ENCODE measurements at regions not wholly inside any gene's neighbourhood (a gene's known extent, or its start where the extent isn't known, plus 50 kb on each side); places are given as distances from the start of the nearest gene placed in this dataset.

Small RNA genes in the stretch of these regions (small RNA-seq; reads per million reads assigned to genes)
- 0 reads per million in 3 experiments for gene RF00019 (ENCODE audit: insufficient read length in 3 of 3, low read depth in 3 of 3, low replicate concordance in 1 of 3)
